Activated T-cell treated with anti-CD3 and anti-CD28 coated beads for 24 hours (primary cell): ENCODE measurements at regions not wholly inside any gene's neighbourhood (a gene's known extent, or its start where the extent isn't known, plus 50 kb on each side); places are given as distances from the start of the nearest gene placed in this dataset.

Experiments
- DNase-seq: peaks from one replicate; pipeline ENCODE4 v3.0.0-alpha.2; 2020; ENCODE audit warnings: low read depth

- peak; percentile 7 for DNase-seq
Observed at GRCh38 chr1:244971552-244972216, 107.3 kb upstream of the HNRNPU start.

- DNase-seq, result peak; percentile 86
Observed at GRCh38 chr1:244970744-244971551, 106.6 kb upstream of the HNRNPU start.

- peak; percentile 48 for DNase-seq
Observed at GRCh38 chr1:244970236-244970743, 105.9 kb upstream of the HNRNPU start.

- DNase-seq, result peak; percentile 46
Observed at GRCh38 chr1:244969355-244970235, 105.3 kb upstream of the HNRNPU start.

- DNase-seq, result no peak
Observed at GRCh38 chr1:244968881-244969280, 104.5 kb upstream of the HNRNPU start.

- DNase-seq, result no peak
Observed at GRCh38 chr1:244968471-244968871, 104.1 kb upstream of the HNRNPU start.

GRCh38 chr1:244967159-244967558 lies 102.8 kb upstream of the HNRNPU start:
- no peak for DNase-seq

GRCh38 chr1:244965185-244966030 lies 101.1 kb upstream of the HNRNPU start:
- no peak for DNase-seq

- DNase-seq, result no peak
Observed at GRCh38 chr1:244964112-244964971, 100.0 kb upstream of the HNRNPU start.

- no peak for DNase-seq
Observed at GRCh38 chr1:244963231-244963826, 99.0 kb upstream of the HNRNPU start.

GRCh38 chr1:244962130-244962529 lies 97.8 kb upstream of the HNRNPU start:
- no peak for DNase-seq

- DNase-seq, result no peak
Observed at GRCh38 chr1:244960904-244961303, 96.6 kb upstream of the HNRNPU start.

- no peak for DNase-seq
Observed at GRCh38 chr1:244958593-244958992, 94.2 kb upstream of the HNRNPU start.

GRCh38 chr1:244957525-244957924 lies 93.2 kb upstream of the HNRNPU start:
- no peak for DNase-seq

- no peak for DNase-seq
Observed at GRCh38 chr1:244957122-244957521, 92.8 kb upstream of the HNRNPU start.

GRCh38 chr1:244955661-244956060 lies 91.3 kb upstream of the HNRNPU start:
- DNase-seq, result no peak

GRCh38 chr1:244954359-244954758 lies 90.0 kb upstream of the HNRNPU start:
- DNase-seq, result no peak

GRCh38 chr1:244953901-244954300 lies 89.6 kb upstream of the HNRNPU start:
- no peak for DNase-seq

- DNase-seq, result no peak
Observed at GRCh38 chr1:244952940-244953339, 88.6 kb upstream of the HNRNPU start.
